Nephron progenitor cell (in vitro differentiated cells): ENCODE measurements at regions not wholly inside any gene's neighbourhood (a gene's known extent, or its start where the extent isn't known, plus 50 kb on each side); places are given as distances from the start of the nearest gene placed in this dataset.

Experiments
- DNase-seq: peaks from one replicate; pipeline ENCODE4 v3.0.0; 2021
- H3K27ac Mint-ChIP-seq: 2 replicates; pipeline ENCODE4 v1.8.0; 2021; ENCODE audit warnings: mild to moderate bottlenecking, moderate library complexity, mixed read lengths
- H3K27me3 Mint-ChIP-seq: 2 replicates; pipeline ENCODE4 v1.8.0; 2021; ENCODE audit warnings: mild to moderate bottlenecking, low read depth, mixed read lengths; ENCODE audit not compliant: poor library complexity
- H3K36me3 Mint-ChIP-seq: 2 replicates; pipeline ENCODE4 v1.8.0; 2021; ENCODE audit warnings: low read depth, mixed read lengths
- H3K4me1 Mint-ChIP-seq: 2 replicates; pipeline ENCODE4 v1.8.0; 2021; ENCODE audit warnings: mixed read lengths
- H3K4me3 Mint-ChIP-seq: 2 replicates; pipeline ENCODE4 v1.8.0; 2021; ENCODE audit warnings: mild to moderate bottlenecking, moderate library complexity, mixed read lengths
- H3K9me3 Mint-ChIP-seq: 2 replicates; pipeline ENCODE4 v1.8.0; 2021; ENCODE audit warnings: mild to moderate bottlenecking, moderate library complexity, mixed read lengths
- TF ChIP-seq, protein P1 (sequence below): fragments of 200-600 bp; sonication (generic); IDR thresholded peaks from 2 replicates; pipeline ENCODE4 v1.5.0; 2021; ENCODE audit warnings: antibody characterized with exemption

DNA sequence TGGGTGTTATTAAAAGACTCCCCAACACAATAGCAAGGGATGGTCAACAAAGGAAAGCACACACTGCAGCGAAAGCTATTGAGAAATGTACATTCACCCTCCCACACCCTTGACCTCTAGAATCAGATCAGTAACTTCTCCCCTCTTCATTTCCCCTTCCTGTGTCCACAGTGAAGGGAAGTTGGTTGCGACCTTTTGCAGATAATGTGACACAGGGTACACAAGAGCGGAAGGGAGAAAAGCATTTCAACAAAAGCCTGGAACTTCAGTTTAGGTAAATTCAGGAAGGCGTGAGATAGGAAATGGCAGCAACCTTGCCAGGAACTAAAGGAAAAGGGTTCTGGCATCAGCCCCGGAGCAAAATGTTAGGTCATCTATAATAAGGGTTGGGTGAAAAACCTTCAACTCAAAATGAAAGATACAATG is 899.8 kb downstream of the MCTP2 start:
- no peak for DNase-seq
- Mint-ChIP-seq H3K27ac (peak overlapping the region; percentile 87), H3K27me3 (no peaks in the 10 kb centered on the region), H3K4me1 (peaks cover 66% of the 10 kb centered on the region), H3K9me3 (peaks cover under 1% of the 10 kb centered on the region), H3K36me3 (peaks cover under 1% of the 10 kb centered on the region), H3K4me3 (no peak overlapping the region)
- TF ChIP-seq, protein P1, sequence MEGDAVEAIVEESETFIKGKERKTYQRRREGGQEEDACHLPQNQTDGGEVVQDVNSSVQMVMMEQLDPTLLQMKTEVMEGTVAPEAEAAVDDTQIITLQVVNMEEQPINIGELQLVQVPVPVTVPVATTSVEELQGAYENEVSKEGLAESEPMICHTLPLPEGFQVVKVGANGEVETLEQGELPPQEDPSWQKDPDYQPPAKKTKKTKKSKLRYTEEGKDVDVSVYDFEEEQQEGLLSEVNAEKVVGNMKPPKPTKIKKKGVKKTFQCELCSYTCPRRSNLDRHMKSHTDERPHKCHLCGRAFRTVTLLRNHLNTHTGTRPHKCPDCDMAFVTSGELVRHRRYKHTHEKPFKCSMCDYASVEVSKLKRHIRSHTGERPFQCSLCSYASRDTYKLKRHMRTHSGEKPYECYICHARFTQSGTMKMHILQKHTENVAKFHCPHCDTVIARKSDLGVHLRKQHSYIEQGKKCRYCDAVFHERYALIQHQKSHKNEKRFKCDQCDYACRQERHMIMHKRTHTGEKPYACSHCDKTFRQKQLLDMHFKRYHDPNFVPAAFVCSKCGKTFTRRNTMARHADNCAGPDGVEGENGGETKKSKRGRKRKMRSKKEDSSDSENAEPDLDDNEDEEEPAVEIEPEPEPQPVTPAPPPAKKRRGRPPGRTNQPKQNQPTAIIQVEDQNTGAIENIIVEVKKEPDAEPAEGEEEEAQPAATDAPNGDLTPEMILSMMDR = no peak

DNA sequence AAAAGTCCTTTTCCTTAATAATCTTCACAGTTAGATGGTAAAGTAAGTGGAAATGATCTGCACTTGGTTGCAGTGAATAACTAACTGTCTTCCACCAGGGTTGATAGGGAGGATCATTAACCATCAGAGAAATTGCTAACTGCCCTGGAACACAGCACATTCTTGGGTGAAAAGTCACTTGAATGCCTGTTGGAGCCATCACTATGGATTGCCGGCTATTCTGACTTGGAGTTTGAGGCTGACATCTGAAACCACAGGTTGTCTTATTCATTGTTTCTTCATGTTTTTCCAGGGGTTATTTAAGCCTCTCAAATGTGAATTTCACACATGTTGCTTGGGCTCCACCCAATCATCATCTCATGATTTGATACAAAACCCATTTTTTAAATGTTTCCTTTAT is 901.4 kb downstream of the MCTP2 start:
- Mint-ChIP-seq H3K27me3 (no peaks in the 10 kb centered on the region), H3K27ac (no peak overlapping the region), H3K9me3 (peaks cover 5% of the 10 kb centered on the region), H3K4me3 (no peak overlapping the region), H3K36me3 (peaks cover 3% of the 10 kb centered on the region), H3K4me1 (peaks cover 61% of the 10 kb centered on the region)
- no peak for DNase-seq
- TF ChIP-seq, protein P1 = no peak

- TF ChIP-seq, protein P1 = no peak
- Mint-ChIP-seq H3K36me3 (peaks cover 3% of the 10 kb centered on the region), H3K9me3 (peaks cover 5% of the 10 kb centered on the region), H3K27ac (peak overlapping the region; percentile 82), H3K4me1 (peaks cover 54% of the 10 kb centered on the region), H3K4me3 (no peak overlapping the region), H3K27me3 (no peaks in the 10 kb centered on the region)
- no peak for DNase-seq
These were observed 903.2 kb downstream of the MCTP2 start for GRCh38 chr15:95134431-95135110.

GRCh38 chr15:95138604-95139270 is 907.4 kb downstream of the MCTP2 start:
- TF ChIP-seq, protein P1 = no peak
- H3K27ac Mint-ChIP-seq = no peak overlapping the region

GRCh38 chr15:95141486-95141885 is 910.1 kb downstream of the MCTP2 start:
- peaks cover 6% of the 10 kb centered on the region for H3K9me3 Mint-ChIP-seq
- H3K36me3 Mint-ChIP-seq = no peaks in the 10 kb centered on the region
- H3K27me3 Mint-ChIP-seq = no peaks in the 10 kb centered on the region
- no peaks in the 10 kb centered on the region for H3K4me1 Mint-ChIP-seq
- DNase-seq = no peak
- no peak overlapping the region for H3K27ac Mint-ChIP-seq
- TF ChIP-seq, protein P1 = no peak
- no peak overlapping the region for H3K4me3 Mint-ChIP-seq

More at GRCh38 chr15:95138604-95139270, 907.4 kb downstream of the MCTP2 start:
- Mint-ChIP-seq H3K36me3 (peaks cover 3% of the 10 kb centered on the region), H3K9me3 (peaks cover 10% of the 10 kb centered on the region), H3K27me3 (no peaks in the 10 kb centered on the region), H3K4me1 (peaks cover 15% of the 10 kb centered on the region), H3K4me3 (no peak overlapping the region)
- no peak for DNase-seq
